Liver (tissue), 2 donors: ENCODE measurements at regions not wholly inside any gene's neighbourhood (a gene's known extent, or its start where the extent isn't known, plus 50 kb on each side); places are given as distances from the start of the nearest gene placed in this dataset.

ENCODE experiments used
- MAX ChIP-seq: IDR thresholded peaks from 2 replicates; pipeline ENCODE4 v1.6.1; 2016; ENCODE audit warnings: antibody characterized with exemption
- TAF1 ChIP-seq: conservative IDR thresholded peaks from 2 replicates; pipeline ENCODE4 v1.6.1; 2016; ENCODE audit warnings: antibody characterized with exemption, mild to moderate bottlenecking
- donor health status: healthy.

DNA sequence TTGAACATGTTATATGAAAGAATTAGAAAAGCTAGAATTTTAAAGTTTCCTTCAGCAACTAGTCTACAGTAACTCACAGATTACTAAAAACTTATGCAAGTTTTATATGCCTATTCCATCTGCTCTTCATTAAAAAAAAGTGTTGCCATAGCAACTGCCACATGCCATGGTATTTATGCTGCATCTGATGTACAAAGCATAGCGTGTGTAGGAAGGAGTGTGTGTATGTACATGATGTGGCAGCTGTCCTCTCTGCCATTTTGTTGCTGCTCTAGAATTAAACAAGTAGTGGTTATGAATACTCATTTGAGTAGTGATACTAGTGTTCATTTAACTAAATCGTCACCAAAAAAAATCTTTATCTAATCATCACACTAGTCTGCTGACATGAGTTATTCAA, 593.5 kb downstream of the CETN3 start:
- TF ChIP-seq MAX (no peak), TAF1 (no peak)
